Adrenal gland (tissue), 9 donors: ENCODE measurements at regions not wholly inside any gene's neighbourhood (a gene's known extent, or its start where the extent isn't known, plus 50 kb on each side); places are given as distances from the start of the nearest gene placed in this dataset.
A peak's percentile ranks its signal among the peaks of the same experiment; 100 is the strongest.
"Not testable (repeated sequence)": the region's sequence is repeated elsewhere in the genome, so short reads cannot be mapped to it uniquely, and the experiment has no call there.

ENCODE experiments used
- DNase-seq, 7 donors: peaks; one replicate each; pipeline ENCODE4 v3.0.0-alpha.2; 2019 to 2020
- H3K27ac ChIP-seq, 5 donors: fragments of 200-600 bp; sonication (generic) in 4 of 5; 1 replicate in 3 of 5; 2 replicates in 2 of 5; pipeline versions ENCODE4 v1.5.1 to v1.8.0; 2016 to 2020; ENCODE audit warnings: mild to moderate bottlenecking in 1 of 5
- H3K27me3 ChIP-seq: fragments of 200-600 bp; 2 replicates; pipeline ENCODE4 v1.8.0; 2021
- H3K36me3 ChIP-seq, 2 donors: fragments of 200-600 bp; replicated peaks in 1 of 2; 1 replicate in 1 of 2; 2 replicates in 1 of 2; pipeline versions ENCODE4 v1.5.1 to v1.8.0; 2018 to 2022
- H3K4me1 ChIP-seq, 2 donors: fragments of 200-600 bp; replicated peaks in 1 of 2; 1 replicate in 1 of 2; 2 replicates in 1 of 2; pipeline versions ENCODE4 v1.5.1 to v1.8.0; 2018 to 2021
- H3K4me3 ChIP-seq, 4 donors: fragments of 200-600 bp; sonication (generic) in 3 of 4; one replicate each; pipeline ENCODE4 v1.5.1; 2016 to 2018
- H3K9me3 ChIP-seq, 3 donors: fragments of 200-600 bp; sonication (generic) in 1 of 3; replicated peaks in 1 of 3; 1 replicate in 2 of 3; 2 replicates in 1 of 3; pipeline versions ENCODE4 v1.5.1 to v1.8.0; 2016 to 2021
- CTCF ChIP-seq, 6 experiments: fragments of 450-650 bp in 4 of 6; fragments of 200-600 bp in 2 of 6; sonication (generic) in 1 of 6; IDR thresholded peaks; 1 replicate in 5 of 6; 2 replicates in 1 of 6; pipeline versions ENCODE4 v1.5.1 to v1.8.0; 2016 to 2021; ENCODE audit warnings: antibody characterized with exemption in 6 of 6, mild to moderate bottlenecking in 2 of 6, moderate library complexity in 1 of 6
- POLR2A ChIP-seq, 2 donors: fragments of 450-650 bp; IDR thresholded peaks; one replicate each; pipeline ENCODE4 v1.6.1; 2017; ENCODE audit warnings: antibody characterized with exemption in 2 of 2, mild to moderate bottlenecking in 2 of 2, moderate library complexity in 1 of 2
- WGBS, 4 donors: extraction: QIAGEN DNeasy Blood & Tissue Kit in 2 of 4; methylation state at CpG; one replicate each; pipeline versions ENCODE4 v1.1.5 to v1.1.7; 2013 to 2017; 5-methylcytosine and 5-hydroxymethylcytosine counted together
- intact Hi-C, 2 donors: fragments of 100-400 bp; cut with DNase I; formaldehyde crosslinking; loops; one replicate each; pipeline versions ENCODE4 v1.14.1 to v1.15.0; 2022 to 2023
- donor health status: healthy with polysubstance abuse.
- donor health status: Bipolar disorder and iron deficiency.
- donor health status: DM: yes; HTN: yes; CAD: no.
- donor health status: DM: no; HTN: no; CAD: no.
- donor health status: DM: no; HTN: no; CAD: no.

DNA sequence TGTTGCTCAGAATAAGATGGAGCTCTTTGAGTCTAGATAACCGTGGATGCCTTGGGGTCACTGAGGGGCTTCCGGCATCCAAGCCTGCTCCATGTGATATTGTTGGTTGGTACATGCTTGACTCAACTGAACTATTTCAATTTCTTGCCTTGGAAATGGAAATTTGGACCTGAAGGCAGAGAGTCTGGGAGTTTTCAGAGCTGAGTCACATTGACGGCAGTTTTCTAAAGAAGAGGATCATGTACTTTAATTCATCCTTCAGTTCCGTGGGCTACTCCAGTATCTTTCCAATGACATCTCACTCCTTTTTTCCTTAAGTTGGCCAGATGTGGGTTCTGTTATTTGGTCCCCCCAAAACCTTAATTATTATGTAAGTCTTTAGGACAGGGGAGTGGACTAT lies 100.5 kb downstream of the MFAP3L start:
- WGBS, 4 donors, result 81 to 92% (median 85%) methylated on average over 4 of the region's 4 CpGs
- TF ChIP-seq POLR2A (IDR thresholded peaks at IDR 0.05) (no peak), CTCF (IDR thresholded peaks at IDR 0.05) (no peak)

GRCh38 chr4:169922632-169923276 lies 103.4 kb downstream of the MFAP3L start:
- DNase-seq, result peak in 1 of 7 donors; percentile 14
- H3K27ac ChIP-seq, result no peak overlapping the region
- no peak for TF ChIP-seq CTCF (IDR thresholded peaks at IDR 0.05)
- no peak for TF ChIP-seq POLR2A (IDR thresholded peaks at IDR 0.05)
- no peaks in the 10 kb centered on the region for H3K27me3 ChIP-seq
- no peaks in the 10 kb centered on the region for H3K4me1 ChIP-seq
- H3K9me3 ChIP-seq, result no peaks in the 10 kb centered on the region
- 44 to 58% (median 58%) methylated on average over 3 of the region's 3 CpGs for WGBS, 4 donors
- intact Hi-C loops, result no loop called here
- no peaks in the 10 kb centered on the region for H3K36me3 ChIP-seq
- H3K4me3 ChIP-seq, result no peak overlapping the region

More for the DNA sequence above, 100.5 kb downstream of the MFAP3L start:
- Histone ChIP-seq H3K9me3 (no peaks in the 10 kb centered on the region), H3K4me1 (no peaks in the 10 kb centered on the region), H3K27ac (no peak overlapping the region), H3K27me3 (no peaks in the 10 kb centered on the region), H3K36me3 (no peaks in the 10 kb centered on the region), H3K4me3 (no peak overlapping the region)
- DNase-seq, result no peak
- intact Hi-C loops, result no loop called here

GRCh38 chr4:169921732-169922131 lies 104.5 kb downstream of the MFAP3L start:
- no peak for TF ChIP-seq POLR2A (IDR thresholded peaks at IDR 0.05)
- TF ChIP-seq CTCF (IDR thresholded peaks at IDR 0.05), result no peak
- H3K27me3 ChIP-seq, result no peaks in the 10 kb centered on the region
- H3K36me3 ChIP-seq, result no peaks in the 10 kb centered on the region
- H3K27ac ChIP-seq, result no peak overlapping the region
- DNase-seq, result no peak
- WGBS, 4 donors, result 56 to 59% (median 57%) methylated on average over 1 of the region's 1 CpG
- no peaks in the 10 kb centered on the region for H3K9me3 ChIP-seq
- intact Hi-C loops, result no loop called here
- no peaks in the 10 kb centered on the region for H3K4me1 ChIP-seq
- no peak overlapping the region for H3K4me3 ChIP-seq

- no peak for TF ChIP-seq POLR2A (IDR thresholded peaks at IDR 0.05)
- TF ChIP-seq CTCF (IDR thresholded peaks at IDR 0.05), result no peak
- Histone ChIP-seq H3K4me1 (no peaks in the 10 kb centered on the region), H3K27ac (no peak overlapping the region), H3K36me3 (no peaks in the 10 kb centered on the region), H3K27me3 (no peaks in the 10 kb centered on the region), H3K4me3 (no peak overlapping the region), H3K9me3 (no peaks in the 10 kb centered on the region)
- no peak for DNase-seq
- intact Hi-C loops, result no loop called here
- 76 to 82% (median 80%) methylated on average over 9 of the region's 9 CpGs for WGBS, 4 donors
Observed at GRCh38 chr4:169921237-169921636, 105.0 kb downstream of the MFAP3L start.

- H3K9me3 ChIP-seq, H3K4me1 ChIP-seq, H3K4me3 ChIP-seq, H3K27me3 ChIP-seq, DNase-seq, H3K27ac ChIP-seq, intact Hi-C loops, H3K36me3 ChIP-seq: not testable (repeated sequence)
- 49 to 79% (median 73%) methylated on average over 12 of the region's 12 CpGs for WGBS, 4 donors
Observed at GRCh38 chr4:169919194-169920124, 106.7 kb downstream of the MFAP3L start.
